CD8-positive, alpha-beta memory T cell (primary cell): ENCODE measurements at regions not wholly inside any gene's neighbourhood (a gene's known extent, or its start where the extent isn't known, plus 50 kb on each side); places are given as distances from the start of the nearest gene placed in this dataset.

ENCODE experiments used
- CTCF ChIA-PET: fragments of 350-600 bp; sonication (Branson Sonifier 250); formaldehyde crosslinking; loops from one replicate; lab custom pipeline; 2021; ENCODE audit warnings: antibody characterized with exemption; lab: Charles Lee
- POLR2A ChIA-PET: fragments of 350-600 bp; sonication (Branson Sonifier 250); formaldehyde crosslinking; loops from one replicate; lab custom pipeline; 2021; ENCODE audit warnings: antibody characterized with exemption; lab: Charles Lee
- DNase-seq, 5 donors: peaks; one replicate each; pipeline versions ENCODE4 v3.0.0 to v3.0.0-alpha.2; 2020 to 2022; ENCODE audit warnings: mixed read lengths in 1 of 5
- H3K27ac ChIP-seq: one replicate; pipeline ENCODE4 v1.7.0; 2013; ENCODE audit warnings: low read depth, mild to moderate bottlenecking, low read length, moderate library complexity
- H3K27me3 ChIP-seq: 2 replicates; pipeline ENCODE4 v1.7.0; 2013; ENCODE audit warnings: low read length, mild to moderate bottlenecking; ENCODE audit not compliant: insufficient read depth, poor library complexity, severe bottlenecking
- H3K36me3 ChIP-seq: 2 replicates; pipeline ENCODE4 v1.7.0; 2013; ENCODE audit warnings: mild to moderate bottlenecking, low read length, moderate library complexity; ENCODE audit not compliant: insufficient read depth
- H3K4me1 ChIP-seq: 2 replicates; pipeline ENCODE4 v1.7.0; 2013; ENCODE audit warnings: mild to moderate bottlenecking, low read length, moderate library complexity; ENCODE audit not compliant: insufficient read depth
- H3K4me3 ChIP-seq: 2 replicates; pipeline ENCODE4 v1.7.0; 2013; ENCODE audit warnings: mild to moderate bottlenecking, low read length
- H3K9me3 ChIP-seq: 2 replicates; pipeline ENCODE4 v1.7.0; 2013; ENCODE audit warnings: mild to moderate bottlenecking, low read length
- H3K27ac Mint-ChIP-seq, 8 donors: one replicate each; pipeline ENCODE4 v1.8.0; 2020 to 2021; ENCODE audit warnings: mixed read lengths in 8 of 8, mild to moderate bottlenecking in 6 of 8, inconsistent platforms in 3 of 8, moderate library complexity in 3 of 8
- H3K27me3 Mint-ChIP-seq, 2 donors: one replicate each; pipeline ENCODE4 v1.8.0; 2020 to 2021; ENCODE audit warnings: mixed read lengths in 2 of 2, mild to moderate bottlenecking in 1 of 2, moderate library complexity in 1 of 2
- H3K36me3 Mint-ChIP-seq, 3 donors: one replicate each; pipeline ENCODE4 v1.8.0; 2020 to 2021; ENCODE audit warnings: mixed read lengths in 3 of 3, inconsistent platforms in 1 of 3, mild to moderate bottlenecking in 1 of 3
- H3K4me1 Mint-ChIP-seq, 3 donors: one replicate each; pipeline ENCODE4 v1.8.0; 2020 to 2021; ENCODE audit warnings: mixed read lengths in 3 of 3, inconsistent platforms in 1 of 3, mild to moderate bottlenecking in 1 of 3
- H3K4me3 Mint-ChIP-seq, 7 donors: one replicate each; pipeline ENCODE4 v1.8.0; 2020 to 2021; ENCODE audit warnings: mixed read lengths in 7 of 7, mild to moderate bottlenecking in 6 of 7, moderate library complexity in 4 of 7, inconsistent platforms in 2 of 7
- H3K9me3 Mint-ChIP-seq, 5 donors: one replicate each; pipeline ENCODE4 v1.8.0; 2020 to 2022; ENCODE audit warnings: mixed read lengths in 5 of 5, mild to moderate bottlenecking in 3 of 5, moderate library complexity in 2 of 5, inconsistent platforms in 1 of 5

DNA sequence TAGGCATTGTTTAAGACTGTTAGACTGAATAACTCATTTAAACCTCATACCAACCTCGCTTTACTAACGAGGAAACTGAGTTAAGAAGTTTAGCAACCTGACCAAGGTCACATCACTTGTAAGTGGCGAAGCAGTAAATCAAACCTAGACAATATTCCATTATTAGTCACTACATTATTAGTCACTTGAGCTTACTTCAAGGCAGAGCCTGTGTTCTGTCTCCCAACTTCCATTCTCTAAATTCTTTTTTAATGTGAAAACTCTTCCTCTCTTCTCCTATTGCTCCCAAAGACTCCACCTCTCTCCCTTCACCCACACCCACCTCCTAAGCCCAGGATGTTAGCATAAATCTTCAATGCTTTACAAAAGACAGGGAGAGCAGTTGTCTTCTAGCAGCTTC, 156.5 kb downstream of the ARL6IP6 start:
- POLR2A ChIA-PET: no interaction called here
- Histone ChIP-seq H3K9me3 (no peaks in the 10 kb centered on the region), H3K36me3 (no peaks in the 10 kb centered on the region), H3K27me3 (no peaks in the 10 kb centered on the region), H3K4me1 (no peaks in the 10 kb centered on the region), H3K4me3 (no peak overlapping the region), H3K27ac (no peak overlapping the region)
- Mint-ChIP-seq H3K27ac (no peak overlapping the region), H3K27me3 (peaks cover 16 to 24% of the 10 kb centered on the region in 2 donors), H3K36me3 (no peaks in the 10 kb centered on the region), H3K9me3 (no peaks in the 10 kb centered on the region), H3K4me1 (no peaks in the 10 kb centered on the region), H3K4me3 (no peak overlapping the region)
- CTCF ChIA-PET: no interaction called here
- DNase-seq: no peak

DNA sequence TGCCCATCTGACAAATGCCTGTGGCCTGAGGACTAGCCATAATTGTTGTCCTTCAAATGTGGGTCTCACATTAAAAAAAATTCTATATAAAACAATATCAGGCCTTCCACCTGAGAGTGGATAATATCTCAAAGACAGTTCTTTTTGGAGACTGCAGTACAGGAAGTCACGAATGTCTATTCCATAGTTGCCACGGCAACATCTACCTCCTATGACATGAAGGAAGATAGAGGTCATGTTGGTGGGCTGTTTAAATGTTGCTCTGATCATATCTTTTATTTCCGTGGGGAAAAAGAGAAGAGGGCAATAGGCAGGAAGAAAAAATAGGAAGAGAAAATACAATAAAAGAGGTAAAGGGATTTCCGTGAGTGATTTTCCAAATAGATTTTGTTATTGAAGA, 151.8 kb downstream of the ARL6IP6 start:
- Mint-ChIP-seq H3K9me3 (no peaks in the 10 kb centered on the region), H3K4me3 (no peak overlapping the region), H3K4me1 (no peaks in the 10 kb centered on the region), H3K27ac (no peak overlapping the region), H3K36me3 (no peaks in the 10 kb centered on the region), H3K27me3 (peaks cover 0 to 13% of the 10 kb centered on the region in 2 donors)
- ChIA-PET POLR2A (no interaction called here), CTCF (no interaction called here)
- Histone ChIP-seq H3K27ac (no peak overlapping the region), H3K36me3 (no peaks in the 10 kb centered on the region), H3K27me3 (no peaks in the 10 kb centered on the region), H3K9me3 (no peaks in the 10 kb centered on the region), H3K4me3 (no peak overlapping the region), H3K4me1 (no peaks in the 10 kb centered on the region)
- no peak for DNase-seq

GRCh38 chr2:152867397-152867796, 149.0 kb downstream of the ARL6IP6 start:
- Histone ChIP-seq H3K27me3 (no peaks in the 10 kb centered on the region), H3K4me1 (no peaks in the 10 kb centered on the region), H3K27ac (no peak overlapping the region), H3K36me3 (no peaks in the 10 kb centered on the region), H3K9me3 (no peaks in the 10 kb centered on the region), H3K4me3 (no peak overlapping the region)
- no peak for DNase-seq
- H3K36me3 Mint-ChIP-seq: no peaks in the 10 kb centered on the region
- POLR2A ChIA-PET: no interaction called here
- no peak overlapping the region for H3K4me3 Mint-ChIP-seq
- H3K9me3 Mint-ChIP-seq: peaks cover 8 to 18% (median 13%) of the 10 kb centered on the region in 5 donors
- no peak overlapping the region for H3K27ac Mint-ChIP-seq
- peaks cover 0 to 13% of the 10 kb centered on the region in 2 donors for H3K27me3 Mint-ChIP-seq
- CTCF ChIA-PET: no interaction called here
- no peaks in the 10 kb centered on the region for H3K4me1 Mint-ChIP-seq

DNA sequence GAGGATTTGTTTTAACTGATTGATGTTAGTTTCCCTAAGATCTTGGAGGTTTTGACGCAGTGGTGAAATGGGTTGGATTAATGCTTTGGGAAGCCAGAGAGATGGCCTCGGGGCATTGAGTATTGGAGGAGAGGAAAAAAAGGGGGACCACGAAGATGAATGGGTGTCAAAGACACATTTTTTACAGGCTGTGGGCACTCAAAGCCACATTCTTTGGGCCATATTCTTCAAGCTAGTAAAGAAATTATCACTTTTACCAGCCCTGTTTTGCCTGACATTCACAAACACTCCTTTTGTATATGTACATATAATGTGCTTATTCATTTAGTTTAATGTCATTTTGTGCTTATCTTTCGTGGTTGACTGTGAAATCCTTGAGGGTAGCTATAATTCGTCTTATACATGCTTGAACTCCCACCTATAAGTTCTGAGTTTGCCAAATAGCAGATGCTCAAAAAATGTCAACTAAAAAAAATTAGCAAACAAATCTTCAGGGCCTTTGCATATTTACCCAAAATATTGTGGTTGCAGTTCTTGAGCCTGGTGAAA, 146.3 kb downstream of the ARL6IP6 start:
- no peaks in the 10 kb centered on the region for H3K36me3 ChIP-seq
- H3K27ac Mint-ChIP-seq: no peak overlapping the region
- CTCF ChIA-PET: no interaction called here
- H3K27me3 ChIP-seq: no peaks in the 10 kb centered on the region
- H3K9me3 ChIP-seq: no peaks in the 10 kb centered on the region
- H3K9me3 Mint-ChIP-seq: peaks cover 15 to 28% (median 22%) of the 10 kb centered on the region in 5 donors
- H3K27ac ChIP-seq: no peak overlapping the region
- no peak overlapping the region for H3K4me3 Mint-ChIP-seq
- H3K36me3 Mint-ChIP-seq: no peaks in the 10 kb centered on the region
- no peaks in the 10 kb centered on the region for H3K4me1 ChIP-seq
- H3K4me3 ChIP-seq: no peak overlapping the region
- peaks cover 0 to 3% of the 10 kb centered on the region in 2 donors for H3K27me3 Mint-ChIP-seq
- H3K4me1 Mint-ChIP-seq: no peaks in the 10 kb centered on the region
- POLR2A ChIA-PET: no interaction called here
- no peak for DNase-seq

GRCh38 chr2:152863826-152864225, 145.4 kb downstream of the ARL6IP6 start:
- Histone ChIP-seq H3K27me3 (no peaks in the 10 kb centered on the region), H3K9me3 (no peaks in the 10 kb centered on the region), H3K27ac (no peak overlapping the region), H3K4me3 (no peak overlapping the region), H3K4me1 (no peaks in the 10 kb centered on the region), H3K36me3 (no peaks in the 10 kb centered on the region)
- H3K27ac Mint-ChIP-seq: no peak overlapping the region
- H3K9me3 Mint-ChIP-seq: peaks cover 15 to 28% (median 22%) of the 10 kb centered on the region in 5 donors
- H3K27me3 Mint-ChIP-seq: peaks cover 0 to 4% of the 10 kb centered on the region in 2 donors
- no peak for DNase-seq
- no peaks in the 10 kb centered on the region for H3K36me3 Mint-ChIP-seq
- CTCF ChIA-PET: no interaction called here
- no peak overlapping the region for H3K4me3 Mint-ChIP-seq
- POLR2A ChIA-PET: no interaction called here
- no peaks in the 10 kb centered on the region for H3K4me1 Mint-ChIP-seq

DNA sequence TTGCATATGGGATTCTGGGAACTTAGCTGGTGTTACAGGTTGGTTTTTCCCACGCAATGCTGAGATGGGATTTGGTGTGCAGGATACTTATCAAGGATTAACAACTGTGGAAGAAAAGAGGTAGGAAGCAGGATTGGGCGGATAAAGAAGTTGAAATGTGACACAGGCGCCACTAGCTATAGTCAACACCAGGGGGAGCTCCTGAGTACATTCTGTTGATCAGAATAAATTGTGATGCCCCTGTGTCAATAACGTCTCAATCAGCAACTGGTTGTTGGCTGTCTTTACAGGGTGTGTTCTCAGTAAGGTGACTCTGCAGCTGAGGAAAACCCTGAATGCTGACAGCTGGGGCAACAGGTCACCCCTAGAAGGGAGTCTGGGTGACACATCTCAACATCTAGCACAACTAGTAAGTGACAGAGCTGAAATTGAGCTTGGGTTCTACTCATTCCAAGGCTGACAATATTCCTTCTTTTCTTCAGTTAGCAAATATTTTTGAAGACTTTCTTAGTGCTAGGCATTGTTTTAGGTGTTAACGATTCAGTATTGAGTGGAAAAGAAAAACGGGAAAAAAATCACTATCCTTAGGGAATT, 143.0 kb downstream of the ARL6IP6 start:
- no peak overlapping the region for H3K27ac ChIP-seq
- no peaks in the 10 kb centered on the region for H3K36me3 Mint-ChIP-seq
- H3K36me3 ChIP-seq: no peaks in the 10 kb centered on the region
- ChIA-PET CTCF (interaction anchor here (1.1 kb wide), 1 partner anchor 19 kb away, joined by 3 read pairs; no protein-coding TSS in a partner anchor), POLR2A (no interaction called here)
- peaks cover 0 to 9% of the 10 kb centered on the region in 2 donors for H3K27me3 Mint-ChIP-seq
- no peak overlapping the region for H3K4me3 Mint-ChIP-seq
- no peaks in the 10 kb centered on the region for H3K9me3 ChIP-seq
- H3K4me1 ChIP-seq: no peaks in the 10 kb centered on the region
- no peak overlapping the region for H3K4me3 ChIP-seq
- H3K4me1 Mint-ChIP-seq: no peaks in the 10 kb centered on the region
- H3K27ac Mint-ChIP-seq: no peak overlapping the region
- peaks cover 15 to 28% (median 22%) of the 10 kb centered on the region in 5 donors for H3K9me3 Mint-ChIP-seq
- no peak for DNase-seq
- no peaks in the 10 kb centered on the region for H3K27me3 ChIP-seq

GRCh38 chr2:152858594-152859265, 140.3 kb downstream of the ARL6IP6 start:
- Histone ChIP-seq H3K27me3 (no peaks in the 10 kb centered on the region), H3K4me1 (no peaks in the 10 kb centered on the region), H3K36me3 (no peaks in the 10 kb centered on the region), H3K9me3 (no peaks in the 10 kb centered on the region), H3K4me3 (no peak overlapping the region), H3K27ac (no peak overlapping the region)
- H3K27me3 Mint-ChIP-seq: peaks cover 0 to 9% of the 10 kb centered on the region in 2 donors
- H3K9me3 Mint-ChIP-seq: peaks cover 5 to 22% (median 20%) of the 10 kb centered on the region in 5 donors
- POLR2A ChIA-PET: no interaction called here
- no peaks in the 10 kb centered on the region for H3K4me1 Mint-ChIP-seq
- DNase-seq: no peak
- CTCF ChIA-PET: no interaction called here
- H3K4me3 Mint-ChIP-seq: no peak overlapping the region
- H3K36me3 Mint-ChIP-seq: no peaks in the 10 kb centered on the region
- no peak overlapping the region for H3K27ac Mint-ChIP-seq

DNA sequence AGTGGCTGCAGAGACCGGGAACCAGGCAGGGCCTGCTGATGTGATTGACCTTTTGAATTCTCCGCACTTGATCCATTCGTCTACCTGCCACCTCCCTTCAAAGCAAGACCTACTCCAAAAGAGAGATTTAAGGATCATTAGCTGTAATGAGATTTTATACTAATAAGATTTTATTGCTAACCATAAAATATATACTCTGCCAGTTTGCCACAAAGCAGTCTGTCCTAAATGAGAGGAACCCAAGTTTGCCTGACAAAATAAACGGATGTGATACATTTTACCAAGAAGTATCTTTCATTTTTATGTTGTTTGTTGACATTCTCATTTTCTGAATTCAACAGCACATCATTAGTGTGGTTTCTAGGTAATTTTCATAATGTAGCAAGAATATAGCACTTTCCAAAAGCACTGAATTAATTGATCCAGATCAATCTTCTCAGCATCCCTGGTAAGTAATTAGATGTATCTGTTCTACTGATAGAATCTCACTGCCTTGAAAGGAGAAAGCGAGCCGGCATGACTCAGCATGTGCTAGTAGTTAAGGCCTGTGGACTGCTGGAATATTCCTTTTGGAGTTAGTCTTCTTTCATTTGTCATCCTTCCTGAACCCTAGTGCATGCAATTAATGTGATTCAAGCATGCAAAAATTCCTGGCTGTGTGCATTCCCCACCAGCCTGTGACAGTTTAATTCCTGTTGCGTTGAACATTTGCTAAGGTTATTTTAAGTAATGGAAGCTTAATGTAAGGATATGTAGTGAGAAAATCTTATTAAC, 128.5 kb downstream of the ARL6IP6 start:
- no peaks in the 10 kb centered on the region for H3K27me3 ChIP-seq
- ChIA-PET POLR2A (no interaction called here), CTCF (no interaction called here)
- H3K9me3 ChIP-seq: no peaks in the 10 kb centered on the region
- Mint-ChIP-seq H3K9me3 (peaks cover 0 to 2% (median 0%) of the 10 kb centered on the region in 5 donors), H3K4me1 (no peaks in the 10 kb centered on the region), H3K4me3 (no peak overlapping the region), H3K27me3 (peaks cover 3 to 10% of the 10 kb centered on the region in 2 donors), H3K27ac (no peak overlapping the region), H3K36me3 (no peaks in the 10 kb centered on the region)
- no peaks in the 10 kb centered on the region for H3K36me3 ChIP-seq
- no peak overlapping the region for H3K27ac ChIP-seq
- no peak overlapping the region for H3K4me3 ChIP-seq
- no peaks in the 10 kb centered on the region for H3K4me1 ChIP-seq
- no peak for DNase-seq
